Activated CD4-positive, alpha-beta T cell treated with anti-CD3 and anti-CD28 coated beads for 36 hours (primary cell): ENCODE measurements at regions not wholly inside any gene's neighbourhood (a gene's known extent, or its start where the extent isn't known, plus 50 kb on each side); places are given as distances from the start of the nearest gene placed in this dataset.

Experiments used
- ATAC-seq: fragments of 200-7000 bp; cut with Tn5 transposase; one replicate; pipeline ENCODE4 v1.10.0; 2021; ENCODE audit warnings: mild to moderate bottlenecking, moderate library complexity
- CTCF ChIA-PET: fragments of 350-600 bp; sonication (Branson Sonifier 250); formaldehyde crosslinking; loops from one replicate; lab custom pipeline; 2021; ENCODE audit warnings: antibody characterized with exemption; lab: Charles Lee
- POLR2A ChIA-PET: fragments of 350-600 bp; sonication (Branson Sonifier 250); formaldehyde crosslinking; loops from one replicate; lab custom pipeline; 2021; ENCODE audit warnings: antibody characterized with exemption, inconsistent platforms; lab: Charles Lee
- DNase-seq: peaks from one replicate; pipeline ENCODE4 v3.0.0-alpha.2; 2020
- H3K27ac Mint-ChIP-seq: one replicate; pipeline ENCODE4 v1.8.0; 2021; ENCODE audit warnings: mixed read lengths
- H3K27me3 Mint-ChIP-seq: one replicate; pipeline ENCODE4 v1.8.0; 2021; ENCODE audit warnings: mixed read lengths
- H3K36me3 Mint-ChIP-seq: one replicate; pipeline ENCODE4 v1.8.0; 2021; ENCODE audit warnings: low read depth, mixed read lengths
- H3K4me1 Mint-ChIP-seq: one replicate; pipeline ENCODE4 v1.8.0; 2021; ENCODE audit warnings: mixed read lengths
- H3K4me3 Mint-ChIP-seq: one replicate; pipeline ENCODE4 v1.8.0; 2021; ENCODE audit warnings: mild to moderate bottlenecking, moderate library complexity, mixed read lengths
- H3K9me3 Mint-ChIP-seq: one replicate; pipeline ENCODE4 v1.8.0; 2021; ENCODE audit warnings: low read depth, mixed read lengths
- intact Hi-C, 2 experiments: fragments of 100-400 bp; cut with DNase I in 1 of 2; cut with micrococcal nuclease in 1 of 2; formaldehyde crosslinking; loops; one replicate each; pipeline versions ENCODE4 v1.14.2 to v1.15.1; 2022 to 2024; cut with DNase I, micrococcal nuclease

GRCh38 chr10:131475803-131476202 is 164.3 kb upstream of the TCERG1L start:
- Mint-ChIP-seq H3K27me3 (peaks cover 11% of the 10 kb centered on the region), H3K9me3 (no peaks in the 10 kb centered on the region), H3K4me1 (no peaks in the 10 kb centered on the region), H3K4me3 (no peak overlapping the region), H3K36me3 (no peaks in the 10 kb centered on the region), H3K27ac (no peak overlapping the region)
- no peak for DNase-seq
- POLR2A ChIA-PET: no interaction called here
- no peak for ATAC-seq
- CTCF ChIA-PET: interaction anchor here (0.7 kb wide), 1 partner anchor 399 kb away, joined by 4 read pairs; no protein-coding TSS in a partner anchor
- intact Hi-C loops: no loop called here

- ATAC-seq (no peak), DNase-seq (no peak)
- ChIA-PET CTCF (no interaction called here), POLR2A (no interaction called here)
- no peaks in the 10 kb centered on the region for H3K4me1 Mint-ChIP-seq
- H3K27me3 Mint-ChIP-seq: peaks cover 8% of the 10 kb centered on the region
- no peak overlapping the region for H3K4me3 Mint-ChIP-seq
- intact Hi-C loops: no loop called here
- no peak overlapping the region for H3K27ac Mint-ChIP-seq
- H3K9me3 Mint-ChIP-seq: no peaks in the 10 kb centered on the region
- no peaks in the 10 kb centered on the region for H3K36me3 Mint-ChIP-seq
Observed at GRCh38 chr10:131477457-131478121, 166.1 kb upstream of the TCERG1L start.

- CTCF ChIA-PET: no interaction called here
- Mint-ChIP-seq H3K9me3 (peaks cover 4% of the 10 kb centered on the region), H3K27me3 (peaks cover 8% of the 10 kb centered on the region), H3K4me1 (no peaks in the 10 kb centered on the region), H3K36me3 (no peaks in the 10 kb centered on the region), H3K4me3 (no peak overlapping the region), H3K27ac (no peak overlapping the region)
- DNase-seq (no peak), ATAC-seq (no peak)
- POLR2A ChIA-PET: no interaction called here
- intact Hi-C loops: no loop called here
Observed at GRCh38 chr10:131478377-131478989, 167.0 kb upstream of the TCERG1L start.

GRCh38 chr10:131480066-131480465 is 168.5 kb upstream of the TCERG1L start:
- POLR2A ChIA-PET: no interaction called here
- CTCF ChIA-PET: no interaction called here
- peaks cover 4% of the 10 kb centered on the region for H3K9me3 Mint-ChIP-seq
- peaks cover 8% of the 10 kb centered on the region for H3K27me3 Mint-ChIP-seq
- no peak overlapping the region for H3K4me3 Mint-ChIP-seq
- H3K4me1 Mint-ChIP-seq: no peaks in the 10 kb centered on the region
- ATAC-seq (no peak), DNase-seq (no peak)
- no peak overlapping the region for H3K27ac Mint-ChIP-seq
- H3K36me3 Mint-ChIP-seq: no peaks in the 10 kb centered on the region
- intact Hi-C loops: no loop called here

GRCh38 chr10:131480861-131481260 is 169.3 kb upstream of the TCERG1L start:
- Mint-ChIP-seq H3K36me3 (no peaks in the 10 kb centered on the region), H3K9me3 (peaks cover 5% of the 10 kb centered on the region), H3K4me1 (no peaks in the 10 kb centered on the region), H3K27ac (no peak overlapping the region), H3K4me3 (no peak overlapping the region), H3K27me3 (peaks cover 8% of the 10 kb centered on the region)
- no peak for ATAC-seq
- POLR2A ChIA-PET: interaction anchor here (0.6 kb wide), 1 partner anchor 71 kb away, joined by 3 read pairs; no protein-coding TSS in a partner anchor
- CTCF ChIA-PET: interaction anchor here (0.8 kb wide), 1 partner anchor 32 kb away, joined by 4 read pairs; no protein-coding TSS in a partner anchor
- no peak for DNase-seq
- intact Hi-C loops: no loop called here

- Mint-ChIP-seq H3K4me3 (no peak overlapping the region), H3K4me1 (no peaks in the 10 kb centered on the region), H3K27me3 (no peaks in the 10 kb centered on the region), H3K9me3 (peaks cover 14% of the 10 kb centered on the region), H3K36me3 (no peaks in the 10 kb centered on the region), H3K27ac (no peak overlapping the region)
- DNase-seq (no peak), ATAC-seq (no peak)
- POLR2A ChIA-PET: no interaction called here
- CTCF ChIA-PET: no interaction called here
- intact Hi-C loops: no loop called here
Observed at GRCh38 chr10:131485732-131486131, 174.2 kb upstream of the TCERG1L start.

GRCh38 chr10:131487822-131488221 is 176.3 kb upstream of the TCERG1L start:
- Mint-ChIP-seq H3K27ac (no peak overlapping the region), H3K4me3 (no peak overlapping the region), H3K4me1 (no peaks in the 10 kb centered on the region), H3K27me3 (no peaks in the 10 kb centered on the region), H3K36me3 (no peaks in the 10 kb centered on the region), H3K9me3 (peaks cover 14% of the 10 kb centered on the region)
- no peak for ATAC-seq
- intact Hi-C loops: no loop called here
- CTCF ChIA-PET: no interaction called here
- no peak for DNase-seq
- POLR2A ChIA-PET: no interaction called here

GRCh38 chr10:131490991-131491594 is 179.6 kb upstream of the TCERG1L start:
- DNase-seq: no peak
- no peaks in the 10 kb centered on the region for H3K36me3 Mint-ChIP-seq
- H3K4me1 Mint-ChIP-seq: no peaks in the 10 kb centered on the region
- H3K4me3 Mint-ChIP-seq: no peak overlapping the region
- ATAC-seq: no peak
- intact Hi-C loops: no loop called here
- peaks cover 7% of the 10 kb centered on the region for H3K9me3 Mint-ChIP-seq
- no peak overlapping the region for H3K27ac Mint-ChIP-seq
- no peaks in the 10 kb centered on the region for H3K27me3 Mint-ChIP-seq
- CTCF ChIA-PET: no interaction called here
- POLR2A ChIA-PET: no interaction called here

- H3K4me1 Mint-ChIP-seq: no peaks in the 10 kb centered on the region
- POLR2A ChIA-PET: no interaction called here
Observed at GRCh38 chr10:131492211-131492857, 180.8 kb upstream of the TCERG1L start.

GRCh38 chr10:131493432-131493831 is 181.9 kb upstream of the TCERG1L start:
- no peak overlapping the region for H3K4me3 Mint-ChIP-seq
- no peak for DNase-seq
- POLR2A ChIA-PET: no interaction called here
- CTCF ChIA-PET: interaction anchor here (0.8 kb wide), 1 partner anchor 177 kb away, joined by 3 read pairs; no protein-coding TSS in a partner anchor
- ATAC-seq: no peak
- H3K27me3 Mint-ChIP-seq: no peaks in the 10 kb centered on the region
- no peak overlapping the region for H3K27ac Mint-ChIP-seq
- peaks cover 4% of the 10 kb centered on the region for H3K9me3 Mint-ChIP-seq
- no peaks in the 10 kb centered on the region for H3K36me3 Mint-ChIP-seq
- H3K4me1 Mint-ChIP-seq: no peaks in the 10 kb centered on the region
- intact Hi-C loops: no loop called here

More at GRCh38 chr10:131492211-131492857, 180.8 kb upstream of the TCERG1L start:
- no peak overlapping the region for H3K4me3 Mint-ChIP-seq
- DNase-seq: no peak
- peaks cover 4% of the 10 kb centered on the region for H3K9me3 Mint-ChIP-seq
- H3K27me3 Mint-ChIP-seq: no peaks in the 10 kb centered on the region
- H3K27ac Mint-ChIP-seq: no peak overlapping the region
- no peaks in the 10 kb centered on the region for H3K36me3 Mint-ChIP-seq
- ATAC-seq: no peak
- intact Hi-C loops: no loop called here
- CTCF ChIA-PET: no interaction called here

GRCh38 chr10:131494451-131494850 is 182.9 kb upstream of the TCERG1L start:
- no peak overlapping the region for H3K4me3 Mint-ChIP-seq
- CTCF ChIA-PET: no interaction called here

More at GRCh38 chr10:131494451-131494850, 182.9 kb upstream of the TCERG1L start:
- Mint-ChIP-seq H3K36me3 (no peaks in the 10 kb centered on the region), H3K27me3 (no peaks in the 10 kb centered on the region), H3K27ac (no peak overlapping the region), H3K9me3 (peaks cover 3% of the 10 kb centered on the region), H3K4me1 (no peaks in the 10 kb centered on the region)
- POLR2A ChIA-PET: no interaction called here
- intact Hi-C loops: no loop called here
- ATAC-seq (no peak), DNase-seq (no peak)
